ENCODE measurements at regions not wholly inside any gene's neighbourhood (a gene's known extent, or its start where the extent isn't known, plus 50 kb on each side); places are given as distances from the start of the nearest gene placed in this dataset.

- H3K4me1 ChIP-seq, result no peaks in the 10 kb centered on the region
- no peak for DNase-seq
- no peak overlapping the region for H3K4me3 ChIP-seq
- no peaks in the 10 kb centered on the region for H3K9me3 ChIP-seq (replicated peaks)
- H3K36me3 ChIP-seq, result no peaks in the 10 kb centered on the region
- no peak overlapping the region for H3K27ac ChIP-seq
- no peaks in the 10 kb centered on the region for H3K27me3 ChIP-seq
Measured at GRCh38 chr15:26477044-26477443, 295.8 kb downstream of the GABRB3 start.

GRCh38 chr15:26475554-26475953 is 297.3 kb downstream of the GABRB3 start:
- peak in 1 of 2 experiments; percentile 32 for DNase-seq
- Histone ChIP-seq H3K9me3 (replicated peaks) (no peaks in the 10 kb centered on the region), H3K4me1 (no peaks in the 10 kb centered on the region), H3K27me3 (no peaks in the 10 kb centered on the region), H3K4me3 (no peak overlapping the region), H3K36me3 (no peaks in the 10 kb centered on the region), H3K27ac (no peak overlapping the region)

GRCh38 chr15:26472661-26473060 is 300.2 kb downstream of the GABRB3 start:
- Histone ChIP-seq H3K9me3 (replicated peaks) (no peaks in the 10 kb centered on the region), H3K4me3 (no peak overlapping the region), H3K27me3 (no peaks in the 10 kb centered on the region), H3K27ac (no peak overlapping the region), H3K36me3 (no peaks in the 10 kb centered on the region), H3K4me1 (no peaks in the 10 kb centered on the region)
- DNase-seq, result no peak

GRCh38 chr15:26461847-26462608 is 310.8 kb downstream of the GABRB3 start:
- no peak for DNase-seq
- Histone ChIP-seq H3K9me3 (replicated peaks) (no peaks in the 10 kb centered on the region), H3K36me3 (no peaks in the 10 kb centered on the region), H3K27ac (no peak overlapping the region), H3K4me1 (no peaks in the 10 kb centered on the region), H3K27me3 (no peaks in the 10 kb centered on the region), H3K4me3 (no peak overlapping the region)

GRCh38 chr15:26460165-26460564 is 312.7 kb downstream of the GABRB3 start:
- H3K4me3 ChIP-seq, result no peak overlapping the region
- H3K27me3 ChIP-seq, result no peaks in the 10 kb centered on the region
- no peak for DNase-seq
- H3K27ac ChIP-seq, result no peak overlapping the region
- H3K4me1 ChIP-seq, result no peaks in the 10 kb centered on the region
- no peaks in the 10 kb centered on the region for H3K9me3 ChIP-seq (replicated peaks)
- no peaks in the 10 kb centered on the region for H3K36me3 ChIP-seq

- Histone ChIP-seq H3K4me1 (no peaks in the 10 kb centered on the region), H3K36me3 (no peaks in the 10 kb centered on the region), H3K27ac (no peak overlapping the region), H3K9me3 (replicated peaks) (no peaks in the 10 kb centered on the region), H3K27me3 (no peaks in the 10 kb centered on the region), H3K4me3 (no peak overlapping the region)
- DNase-seq, result no peak
Measured at GRCh38 chr15:26455828-26456227, 317.0 kb downstream of the GABRB3 start.

- H3K36me3 ChIP-seq, result no peaks in the 10 kb centered on the region
- H3K4me3 ChIP-seq, result no peak overlapping the region
- no peaks in the 10 kb centered on the region for H3K9me3 ChIP-seq (replicated peaks)
- no peaks in the 10 kb centered on the region for H3K4me1 ChIP-seq
- no peak overlapping the region for H3K27ac ChIP-seq
- DNase-seq, result peak; percentile 17 to 44
- no peaks in the 10 kb centered on the region; the same call in 1 of the 2 replicates for H3K27me3 ChIP-seq
Measured at GRCh38 chr15:26453914-26454313, 319.0 kb downstream of the GABRB3 start.

GRCh38 chr15:26451995-26452394 is 320.9 kb downstream of the GABRB3 start:
- H3K27me3 ChIP-seq, result no peaks in the 10 kb centered on the region; the same call in 1 of the 2 replicates
- H3K27ac ChIP-seq, result no peak overlapping the region
- no peaks in the 10 kb centered on the region for H3K36me3 ChIP-seq
- H3K9me3 ChIP-seq (replicated peaks), result no peaks in the 10 kb centered on the region
- no peak overlapping the region for H3K4me3 ChIP-seq
- no peaks in the 10 kb centered on the region for H3K4me1 ChIP-seq
- DNase-seq, result no peak

GRCh38 chr15:26449291-26449690 is 323.6 kb downstream of the GABRB3 start:
- no peak overlapping the region for H3K27ac ChIP-seq
- H3K36me3 ChIP-seq, result no peaks in the 10 kb centered on the region
- DNase-seq, result peak in 1 of 2 experiments; percentile 11
- no peaks in the 10 kb centered on the region for H3K9me3 ChIP-seq (replicated peaks)
- no peaks in the 10 kb centered on the region for H3K4me1 ChIP-seq
- no peak overlapping the region for H3K4me3 ChIP-seq
- H3K27me3 ChIP-seq, result no peaks in the 10 kb centered on the region; the same call in 1 of the 2 replicates

- no peak overlapping the region for H3K27ac ChIP-seq
- no peak overlapping the region for H3K4me3 ChIP-seq
- no peaks in the 10 kb centered on the region for H3K4me1 ChIP-seq
- no peaks in the 10 kb centered on the region for H3K9me3 ChIP-seq (replicated peaks)
- no peak for DNase-seq
- H3K27me3 ChIP-seq, result no peaks in the 10 kb centered on the region
- no peaks in the 10 kb centered on the region for H3K36me3 ChIP-seq
Measured at GRCh38 chr15:26443321-26443720, 329.5 kb downstream of the GABRB3 start.

- no peaks in the 10 kb centered on the region for H3K27me3 ChIP-seq
- no peak overlapping the region for H3K27ac ChIP-seq
- no peaks in the 10 kb centered on the region for H3K4me1 ChIP-seq
- no peaks in the 10 kb centered on the region for H3K36me3 ChIP-seq
- no peaks in the 10 kb centered on the region for H3K9me3 ChIP-seq (replicated peaks)
- no peak overlapping the region for H3K4me3 ChIP-seq
- DNase-seq, result no peak
Measured at GRCh38 chr15:26442680-26443079, 330.2 kb downstream of the GABRB3 start.

GRCh38 chr15:26439681-26440080 is 333.2 kb downstream of the GABRB3 start:
- H3K4me3 ChIP-seq, result no peak overlapping the region
- no peak overlapping the region for H3K27ac ChIP-seq
- DNase-seq, result no peak
- H3K4me1 ChIP-seq, result no peaks in the 10 kb centered on the region
- H3K36me3 ChIP-seq, result no peaks in the 10 kb centered on the region
- no peaks in the 10 kb centered on the region for H3K9me3 ChIP-seq (replicated peaks)
- H3K27me3 ChIP-seq, result no peaks in the 10 kb centered on the region

- Histone ChIP-seq H3K4me3 (no peak overlapping the region), H3K36me3 (no peaks in the 10 kb centered on the region), H3K27me3 (no peaks in the 10 kb centered on the region), H3K4me1 (no peaks in the 10 kb centered on the region), H3K9me3 (replicated peaks) (no peaks in the 10 kb centered on the region), H3K27ac (no peak overlapping the region)
- no peak for DNase-seq
Measured at GRCh38 chr15:26438718-26439117, 334.1 kb downstream of the GABRB3 start.

GRCh38 chr15:26438316-26438715 is 334.6 kb downstream of the GABRB3 start:
- Histone ChIP-seq H3K4me3 (no peak overlapping the region), H3K36me3 (no peaks in the 10 kb centered on the region), H3K9me3 (replicated peaks) (no peaks in the 10 kb centered on the region)

GRCh38 chr15:26433818-26434217 is 339.0 kb downstream of the GABRB3 start:
- Histone ChIP-seq H3K27ac (no peak overlapping the region), H3K36me3 (no peaks in the 10 kb centered on the region), H3K27me3 (no peaks in the 10 kb centered on the region), H3K4me1 (no peaks in the 10 kb centered on the region), H3K9me3 (replicated peaks) (no peaks in the 10 kb centered on the region), H3K4me3 (no peak overlapping the region)
- DNase-seq, result no peak

More at GRCh38 chr15:26438316-26438715, 334.6 kb downstream of the GABRB3 start:
- H3K27ac ChIP-seq, result no peak overlapping the region
- H3K4me1 ChIP-seq, result no peaks in the 10 kb centered on the region
- no peaks in the 10 kb centered on the region for H3K27me3 ChIP-seq
- DNase-seq, result peak in 1 of 2 experiments; percentile 22

- DNase-seq, result no peak
- no peak overlapping the region for H3K4me3 ChIP-seq
- no peaks in the 10 kb centered on the region for H3K27me3 ChIP-seq
- H3K9me3 ChIP-seq (replicated peaks), result no peaks in the 10 kb centered on the region
- H3K36me3 ChIP-seq, result no peaks in the 10 kb centered on the region
- H3K4me1 ChIP-seq, result no peaks in the 10 kb centered on the region
- H3K27ac ChIP-seq, result no peak overlapping the region
Measured at GRCh38 chr15:26433060-26433459, 339.8 kb downstream of the GABRB3 start.
